ENCODE measurements at regions not wholly inside any gene's neighbourhood (a gene's known extent, or its start where the extent isn't known, plus 50 kb on each side); places are given as distances from the start of the nearest gene placed in this dataset.

DNA sequence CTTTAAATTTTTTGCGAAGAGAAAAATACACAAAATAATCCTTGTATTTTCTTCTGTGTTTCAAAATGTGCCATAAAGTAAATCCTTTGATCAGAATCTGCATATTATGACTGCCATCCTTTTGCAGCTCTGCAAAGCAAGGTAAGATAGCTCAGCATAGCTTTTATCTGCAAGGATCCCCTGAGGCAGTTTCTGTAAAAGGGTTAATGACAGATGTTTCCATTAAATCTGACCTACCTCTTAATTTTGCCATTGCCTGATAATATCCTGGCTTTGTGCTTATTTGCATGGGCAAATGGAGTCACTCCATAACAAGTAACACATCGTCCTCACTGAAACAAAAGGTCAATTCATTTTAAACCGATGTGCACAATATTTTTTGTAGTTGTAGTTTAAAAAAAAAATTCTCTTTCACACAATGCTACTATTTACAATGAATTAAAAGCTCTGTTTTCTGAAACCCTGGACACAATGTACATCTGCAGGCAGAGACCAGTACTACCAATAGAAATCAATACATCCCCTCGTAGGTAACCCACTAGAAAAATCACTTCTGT, 108.5 kb upstream of the SOX5 start:
- TF ChIP-seq, protein P1, sequence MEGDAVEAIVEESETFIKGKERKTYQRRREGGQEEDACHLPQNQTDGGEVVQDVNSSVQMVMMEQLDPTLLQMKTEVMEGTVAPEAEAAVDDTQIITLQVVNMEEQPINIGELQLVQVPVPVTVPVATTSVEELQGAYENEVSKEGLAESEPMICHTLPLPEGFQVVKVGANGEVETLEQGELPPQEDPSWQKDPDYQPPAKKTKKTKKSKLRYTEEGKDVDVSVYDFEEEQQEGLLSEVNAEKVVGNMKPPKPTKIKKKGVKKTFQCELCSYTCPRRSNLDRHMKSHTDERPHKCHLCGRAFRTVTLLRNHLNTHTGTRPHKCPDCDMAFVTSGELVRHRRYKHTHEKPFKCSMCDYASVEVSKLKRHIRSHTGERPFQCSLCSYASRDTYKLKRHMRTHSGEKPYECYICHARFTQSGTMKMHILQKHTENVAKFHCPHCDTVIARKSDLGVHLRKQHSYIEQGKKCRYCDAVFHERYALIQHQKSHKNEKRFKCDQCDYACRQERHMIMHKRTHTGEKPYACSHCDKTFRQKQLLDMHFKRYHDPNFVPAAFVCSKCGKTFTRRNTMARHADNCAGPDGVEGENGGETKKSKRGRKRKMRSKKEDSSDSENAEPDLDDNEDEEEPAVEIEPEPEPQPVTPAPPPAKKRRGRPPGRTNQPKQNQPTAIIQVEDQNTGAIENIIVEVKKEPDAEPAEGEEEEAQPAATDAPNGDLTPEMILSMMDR (IDR thresholded peaks at IDR 0.05): no peak
- no peak overlapping the region for H3K4me3 ChIP-seq
- FAIRE-seq (no peak), DNase-seq (no peak), ATAC-seq (no peak)
- 39 to 44% methylated on average over 4 of the region's 4 CpGs for WGBS, 2 donors
- intact Hi-C loops (cut with DNase I): no loop called here
- H3K4me1 ChIP-seq: no peaks in the 10 kb centered on the region
- H3K9me3 ChIP-seq: no peaks in the 10 kb centered on the region
- H3K36me3 ChIP-seq: no peaks in the 10 kb centered on the region
- no peak overlapping the region for H3K27ac ChIP-seq
- H3K27me3 ChIP-seq: no peaks in the 10 kb centered on the region

DNA sequence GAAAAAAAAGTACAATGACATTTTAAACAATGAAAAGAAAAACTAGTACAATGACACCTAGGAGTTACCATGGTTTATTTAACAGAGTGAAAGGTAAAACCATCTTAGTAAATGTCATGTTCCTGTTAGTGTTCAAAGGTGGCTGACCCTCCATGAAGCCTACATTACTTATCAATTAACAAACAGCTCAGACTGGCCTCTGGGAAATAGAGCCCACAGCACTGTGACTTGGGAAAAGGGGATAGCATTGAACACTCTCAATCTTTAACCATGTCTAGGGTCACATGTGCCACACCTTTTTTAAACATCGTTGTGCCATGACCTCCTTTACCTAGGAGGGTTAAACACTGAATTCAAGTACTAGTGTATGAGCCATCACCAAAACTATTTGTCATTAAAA, 106.3 kb upstream of the SOX5 start:
- Histone ChIP-seq H3K36me3 (no peaks in the 10 kb centered on the region), H3K4me1 (no peaks in the 10 kb centered on the region), H3K4me3 (no peak overlapping the region), H3K27ac (no peak overlapping the region), H3K9me3 (no peaks in the 10 kb centered on the region), H3K27me3 (no peaks in the 10 kb centered on the region)
- 31 to 34% methylated on average over 1 of the region's 1 CpG for WGBS, 2 donors
- FAIRE-seq (no peak), DNase-seq (no peak), ATAC-seq (no peak)
- TF ChIP-seq, protein P1 (IDR thresholded peaks at IDR 0.05): no peak
- intact Hi-C loops (cut with DNase I): no loop called here

DNA sequence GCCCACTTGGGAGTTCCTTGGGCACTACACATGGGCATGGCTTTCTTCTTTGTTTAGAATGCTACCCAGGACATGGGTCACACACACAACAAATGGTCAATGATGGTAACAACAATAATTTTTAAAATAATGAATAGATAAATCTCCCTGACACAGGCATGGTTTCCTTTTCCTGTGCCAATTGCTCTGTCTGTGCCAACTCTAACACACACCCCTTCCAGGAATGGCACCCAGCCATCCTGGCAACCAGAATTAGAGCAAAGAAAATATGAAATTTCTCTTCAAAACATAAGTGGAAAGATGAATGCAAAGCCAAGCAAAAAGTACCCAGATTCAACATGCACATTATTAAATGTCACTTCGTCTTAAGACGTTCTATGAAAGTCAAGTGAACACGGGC, 104.9 kb upstream of the SOX5 start:
- no peak for DNase-seq

DNA sequence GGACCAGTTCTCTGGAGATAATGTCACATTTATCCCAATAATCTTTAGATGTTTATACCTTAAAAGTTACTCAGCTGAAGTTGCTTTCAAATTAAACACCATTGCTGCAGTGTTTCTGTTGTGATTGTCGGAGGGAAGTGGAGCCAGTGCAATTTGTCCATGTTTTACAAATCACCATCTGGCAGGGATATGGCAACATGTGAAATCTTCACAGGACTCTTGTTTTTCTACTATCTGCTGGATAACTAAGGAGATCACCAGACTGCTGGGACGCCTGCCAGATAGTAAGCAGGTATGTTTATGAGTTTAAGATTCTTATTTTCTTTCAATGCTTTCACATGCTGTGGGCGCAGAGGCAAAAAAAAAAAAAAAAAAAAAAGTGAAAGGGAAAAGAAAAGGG, 100.3 kb upstream of the SOX5 start:
- ATAC-seq: no peak
- Histone ChIP-seq H3K27me3 (no peaks in the 10 kb centered on the region), H3K9me3 (no peaks in the 10 kb centered on the region), H3K4me1 (no peaks in the 10 kb centered on the region), H3K4me3 (no peak overlapping the region), H3K36me3 (no peaks in the 10 kb centered on the region), H3K27ac (no peak overlapping the region)
- intact Hi-C loops (cut with DNase I): no loop called here
- no peak for DNase-seq
- TF ChIP-seq, protein P1 (IDR thresholded peaks at IDR 0.05): no peak
- WGBS, 2 donors: 57 to 62% methylated on average over 3 of the region's 3 CpGs
- no peak for FAIRE-seq

More for the DNA sequence above, 104.9 kb upstream of the SOX5 start:
- Histone ChIP-seq H3K4me3 (no peak overlapping the region), H3K27me3 (no peaks in the 10 kb centered on the region), H3K27ac (no peak overlapping the region), H3K36me3 (no peaks in the 10 kb centered on the region), H3K4me1 (no peaks in the 10 kb centered on the region), H3K9me3 (no peaks in the 10 kb centered on the region)
- FAIRE-seq (no peak), ATAC-seq (no peak)
- TF ChIP-seq, protein P1 (IDR thresholded peaks at IDR 0.05): no peak
- intact Hi-C loops (cut with DNase I): no loop called here
- 72 to 85% methylated on average over 3 of the region's 3 CpGs for WGBS, 2 donors

DNA sequence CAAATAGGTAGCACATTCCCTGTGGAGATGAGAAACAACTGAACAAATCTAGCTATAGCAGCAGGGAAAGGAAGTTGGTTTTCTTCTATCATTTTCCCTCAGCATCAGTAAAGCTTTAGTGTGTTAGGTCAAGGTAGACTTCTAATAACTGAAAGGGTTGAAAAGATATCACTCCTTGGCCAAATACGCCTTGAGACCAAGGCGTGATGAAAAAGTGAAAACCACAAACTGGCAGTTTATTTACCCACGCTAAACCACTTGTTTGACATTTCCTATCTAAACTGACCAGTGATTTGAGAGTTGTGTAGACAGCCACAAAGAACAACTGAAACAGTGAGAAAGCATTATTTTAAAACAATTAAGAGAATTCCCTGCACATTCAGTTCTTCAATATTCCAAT, 99.6 kb upstream of the SOX5 start:
- Histone ChIP-seq H3K4me3 (no peak overlapping the region), H3K4me1 (no peaks in the 10 kb centered on the region), H3K27me3 (no peaks in the 10 kb centered on the region), H3K27ac (no peak overlapping the region), H3K9me3 (no peaks in the 10 kb centered on the region), H3K36me3 (no peaks in the 10 kb centered on the region)
- no peak for DNase-seq
- FAIRE-seq: no peak
- TF ChIP-seq, protein P1 (IDR thresholded peaks at IDR 0.05): no peak
- intact Hi-C loops (cut with DNase I): no loop called here
- WGBS, 2 donors: 61% methylated on average over 3 of the region's 3 CpGs
- ATAC-seq: no peak

All from pancreas (tissue), 10 donors.